Neural cell (in vitro differentiated cells): ENCODE measurements at regions not wholly inside any gene's neighbourhood (a gene's known extent, or its start where the extent isn't known, plus 50 kb on each side); places are given as distances from the start of the nearest gene placed in this dataset.

ENCODE experiments used
- H2AFZ ChIP-seq: fragments of 200-600, 300-800 bp; sonication (generic), shearing (Covaris generic); 2 replicates; pipeline ENCODE4 v1.6.0; 2014; ENCODE audit warnings: low read depth, mild to moderate bottlenecking, antibody characterized with exemption, low read length, moderate library complexity
- H3F3A ChIP-seq: fragments of 200-600 bp; shearing (Covaris generic); 2 replicates; pipeline ENCODE4 v1.6.1; 2016; ENCODE audit warnings: mild to moderate bottlenecking, moderate library complexity, mixed read lengths, antibody characterized with exemption, low read length; ENCODE audit not compliant: insufficient read depth, poor library complexity, severe bottlenecking
- H3K27ac ChIP-seq: fragments of 200-600, 300-800 bp; sonication (generic), shearing (Covaris generic); 2 replicates; pipeline ENCODE4 v1.5.1; 2014; ENCODE audit warnings: mild to moderate bottlenecking, low read length, moderate library complexity
- H3K27me3 ChIP-seq: fragments of 300-800, 200-600 bp; sonication (generic), shearing (Covaris generic); 2 replicates; pipeline ENCODE4 v1.6.0; 2014; ENCODE audit warnings: mild to moderate bottlenecking, low read depth, low read length, moderate library complexity; ENCODE audit not compliant: insufficient read depth
- H3K36me3 ChIP-seq: fragments of 300-800, 200-600 bp; sonication (generic), shearing (Covaris generic); 2 replicates; pipeline ENCODE4 v1.5.1; 2014; ENCODE audit warnings: mild to moderate bottlenecking, antibody characterized with exemption, low read length, moderate library complexity; ENCODE audit not compliant: insufficient read depth
- H3K4me2 ChIP-seq: fragments of 300-800, 200-600 bp; sonication (generic), shearing (Covaris generic); 2 replicates; pipeline ENCODE4 v1.6.0; 2014; ENCODE audit warnings: mild to moderate bottlenecking, low read length
- H3K4me3 ChIP-seq: fragments of 300-800, 200-600 bp; sonication (generic), shearing (Covaris generic); 2 replicates; pipeline ENCODE4 v1.5.1; 2014; ENCODE audit warnings: mild to moderate bottlenecking, low read length, moderate library complexity
- H3K79me2 ChIP-seq: fragments of 200-600 bp; shearing (Covaris generic); replicated peaks from 2 replicates; pipeline ENCODE4 v1.6.0; 2014; ENCODE audit warnings: mild to moderate bottlenecking, low read length, moderate library complexity; ENCODE audit not compliant: insufficient read depth
- H3K9ac ChIP-seq: fragments of 300-800, 200-600 bp; sonication (generic), shearing (Covaris generic); 2 replicates; pipeline ENCODE4 v1.6.1; 2016; ENCODE audit warnings: mild to moderate bottlenecking, low read length, mixed read lengths
- H3K9me2 ChIP-seq: fragments of 200-600 bp; shearing (Covaris generic); 2 replicates; pipeline ENCODE4 v1.6.1; 2016; ENCODE audit warnings: mild to moderate bottlenecking, low read length, mixed read lengths; ENCODE audit not compliant: insufficient read depth
- H3K9me3 ChIP-seq: fragments of 200-600, 300-800 bp; sonication (generic), shearing (Covaris generic); 2 replicates; pipeline ENCODE4 v1.6.1; 2016; ENCODE audit warnings: mild to moderate bottlenecking, mixed run types, low read length, moderate library complexity, mixed read lengths
- H4K20me1 ChIP-seq: fragments of 200-600 bp; shearing (Covaris generic); 2 replicates; pipeline ENCODE4 v1.6.1; 2016; ENCODE audit warnings: mild to moderate bottlenecking, mixed run types; ENCODE audit not compliant: insufficient read depth
- CTCF ChIP-seq: fragments of 450-650 bp; IDR thresholded peaks from 2 replicates; pipeline ENCODE4 v1.5.1; 2014; ENCODE audit warnings: antibody characterized with exemption, mild to moderate bottlenecking, moderate library complexity; ENCODE audit not compliant: poor library complexity, severe bottlenecking
- EP300 ChIP-seq: fragments of 450-650 bp; conservative IDR thresholded peaks from 2 replicates; pipeline ENCODE4 v1.6.1; 2014; ENCODE audit warnings: antibody characterized with exemption, mild to moderate bottlenecking, moderate library complexity; ENCODE audit not compliant: poor library complexity, severe bottlenecking
- EZH2 ChIP-seq: fragments of 200-600, 300-800 bp; shearing (Covaris generic), sonication (generic); IDR thresholded peaks from 2 replicates; pipeline ENCODE4 v1.6.1; 2014; ENCODE audit warnings: antibody characterized with exemption, low read length, borderline replicate concordance, mild to moderate bottlenecking; ENCODE audit not compliant: insufficient read depth, poor library complexity, severe bottlenecking
- MXI1 ChIP-seq: fragments of 450-650 bp; conservative IDR thresholded peaks from 2 replicates; pipeline ENCODE4 v1.6.1; 2014; ENCODE audit warnings: antibody characterized with exemption, mild to moderate bottlenecking; ENCODE audit not compliant: poor library complexity, severe bottlenecking
- POLR2AphosphoS5 ChIP-seq: IDR thresholded peaks from 2 replicates; pipeline ENCODE4 v1.6.1; 2012
- RAD21 ChIP-seq: fragments of 450-650 bp; conservative IDR thresholded peaks from 2 replicates; pipeline ENCODE4 v1.6.1; 2014; ENCODE audit warnings: antibody characterized with exemption, mild to moderate bottlenecking, moderate library complexity
- SMC3 ChIP-seq: fragments of 450-650 bp; conservative IDR thresholded peaks from 2 replicates; pipeline ENCODE4 v1.6.1; 2014; ENCODE audit warnings: antibody characterized with exemption, mild to moderate bottlenecking, moderate library complexity; ENCODE audit not compliant: poor library complexity
- TAF1 ChIP-seq: IDR thresholded peaks from 2 replicates; pipeline ENCODE4 v1.6.1; 2012; ENCODE audit warnings: low read depth
- TF ChIP-seq, protein P1 (sequence below): IDR thresholded peaks from 2 replicates; pipeline ENCODE4 v1.6.1; 2012; ENCODE audit warnings: borderline replicate concordance

DNA sequence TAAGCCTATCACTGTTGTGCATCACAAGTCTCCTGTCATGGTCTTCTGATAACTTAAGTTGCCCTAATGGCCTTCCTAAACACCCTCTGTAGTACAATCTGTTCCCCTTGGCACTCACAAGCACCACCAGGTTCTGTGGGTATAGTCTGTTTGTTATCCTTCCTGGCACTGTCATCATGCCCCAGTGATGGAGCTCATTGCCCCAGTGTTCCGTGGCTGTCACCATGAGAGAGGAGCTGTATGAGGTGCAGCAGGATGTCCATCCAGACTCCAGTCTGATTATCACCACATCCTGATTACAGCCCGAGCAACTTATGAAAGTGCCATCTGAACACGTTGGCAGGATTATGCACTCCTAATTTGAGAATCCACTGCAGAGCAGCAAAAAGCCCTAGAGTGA, 380.1 kb downstream of the FRK start:
- no peaks in the 10 kb centered on the region for H3K79me2 ChIP-seq
- H4K20me1 ChIP-seq = no peaks in the 10 kb centered on the region
- no peak for TF ChIP-seq TAF1
- no peak for TF ChIP-seq EP300
- TF ChIP-seq SMC3 = no peak
- TF ChIP-seq EZH2 = no peak
- no peak for TF ChIP-seq RAD21
- no peak for TF ChIP-seq POLR2AphosphoS5
- no peak for TF ChIP-seq CTCF
- TF ChIP-seq, protein P1, sequence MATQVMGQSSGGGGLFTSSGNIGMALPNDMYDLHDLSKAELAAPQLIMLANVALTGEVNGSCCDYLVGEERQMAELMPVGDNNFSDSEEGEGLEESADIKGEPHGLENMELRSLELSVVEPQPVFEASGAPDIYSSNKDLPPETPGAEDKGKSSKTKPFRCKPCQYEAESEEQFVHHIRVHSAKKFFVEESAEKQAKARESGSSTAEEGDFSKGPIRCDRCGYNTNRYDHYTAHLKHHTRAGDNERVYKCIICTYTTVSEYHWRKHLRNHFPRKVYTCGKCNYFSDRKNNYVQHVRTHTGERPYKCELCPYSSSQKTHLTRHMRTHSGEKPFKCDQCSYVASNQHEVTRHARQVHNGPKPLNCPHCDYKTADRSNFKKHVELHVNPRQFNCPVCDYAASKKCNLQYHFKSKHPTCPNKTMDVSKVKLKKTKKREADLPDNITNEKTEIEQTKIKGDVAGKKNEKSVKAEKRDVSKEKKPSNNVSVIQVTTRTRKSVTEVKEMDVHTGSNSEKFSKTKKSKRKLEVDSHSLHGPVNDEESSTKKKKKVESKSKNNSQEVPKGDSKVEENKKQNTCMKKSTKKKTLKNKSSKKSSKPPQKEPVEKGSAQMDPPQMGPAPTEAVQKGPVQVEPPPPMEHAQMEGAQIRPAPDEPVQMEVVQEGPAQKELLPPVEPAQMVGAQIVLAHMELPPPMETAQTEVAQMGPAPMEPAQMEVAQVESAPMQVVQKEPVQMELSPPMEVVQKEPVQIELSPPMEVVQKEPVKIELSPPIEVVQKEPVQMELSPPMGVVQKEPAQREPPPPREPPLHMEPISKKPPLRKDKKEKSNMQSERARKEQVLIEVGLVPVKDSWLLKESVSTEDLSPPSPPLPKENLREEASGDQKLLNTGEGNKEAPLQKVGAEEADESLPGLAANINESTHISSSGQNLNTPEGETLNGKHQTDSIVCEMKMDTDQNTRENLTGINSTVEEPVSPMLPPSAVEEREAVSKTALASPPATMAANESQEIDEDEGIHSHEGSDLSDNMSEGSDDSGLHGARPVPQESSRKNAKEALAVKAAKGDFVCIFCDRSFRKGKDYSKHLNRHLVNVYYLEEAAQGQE = no peak
- TF ChIP-seq MXI1 = no peak
- no peaks in the 10 kb centered on the region for H3K27me3 ChIP-seq
- H3K27ac ChIP-seq = no peak overlapping the region
- no peak overlapping the region for H3K4me3 ChIP-seq
- H3K9ac ChIP-seq = no peak overlapping the region
- H3K4me2 ChIP-seq = no peak overlapping the region
- H3K9me2 ChIP-seq = no peaks in the 10 kb centered on the region
- H3K9me3 ChIP-seq = no peaks in the 10 kb centered on the region
- no peaks in the 10 kb centered on the region for H3K36me3 ChIP-seq
- H3F3A ChIP-seq = no peaks in the 10 kb centered on the region
- no peak overlapping the region for H2AFZ ChIP-seq

DNA sequence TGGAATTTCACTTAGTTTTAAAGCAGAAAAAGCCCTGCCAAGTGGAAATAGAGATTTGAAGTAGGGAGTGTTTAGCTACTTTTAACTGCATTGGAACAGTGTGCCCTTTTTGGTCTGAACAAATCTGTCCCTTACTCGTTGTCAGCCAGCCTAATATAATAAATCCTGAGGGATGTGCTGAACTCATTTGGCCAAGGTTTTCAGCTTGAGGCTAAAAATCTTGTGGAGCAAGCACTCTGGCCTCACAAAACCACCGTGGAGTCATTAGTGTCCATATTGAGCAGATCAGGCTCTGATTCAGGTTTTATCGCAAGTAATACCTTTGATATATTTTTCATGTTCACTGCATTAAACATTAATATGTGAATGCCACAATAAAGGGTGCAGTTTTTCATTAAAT, 383.5 kb downstream of the FRK start:
- no peaks in the 10 kb centered on the region for H3K9me3 ChIP-seq
- H3F3A ChIP-seq = no peaks in the 10 kb centered on the region
- TF ChIP-seq TAF1 (no peak), SMC3 (no peak), MXI1 (no peak), EP300 (no peak), RAD21 (no peak), CTCF (no peak), POLR2AphosphoS5 (no peak), EZH2 (no peak)
- TF ChIP-seq, protein P1 = no peak

More for the DNA sequence above, 383.5 kb downstream of the FRK start:
- Histone ChIP-seq H4K20me1 (no peaks in the 10 kb centered on the region), H3K27me3 (no peaks in the 10 kb centered on the region), H3K27ac (no peak overlapping the region), H3K9ac (no peak overlapping the region), H3K36me3 (no peaks in the 10 kb centered on the region), H3K4me3 (no peak overlapping the region), H3K4me2 (no peak overlapping the region), H2AFZ (no peak overlapping the region), H3K79me2 (no peaks in the 10 kb centered on the region), H3K9me2 (no peaks in the 10 kb centered on the region)
